ENCODE measurements at regions not wholly inside any gene's neighbourhood (a gene's known extent, or its start where the extent isn't known, plus 50 kb on each side); places are given as distances from the start of the nearest gene placed in this dataset.

GRCh38 chr16:74183601-74184360, 112.8 kb upstream of the PSMD7 start:
- no peaks in the 10 kb centered on the region for H3K4me1 ChIP-seq
- 82 to 90% (median 87%) methylated on average over 4 of the region's 4 CpGs for WGBS, 5 donors
- H3K36me3 ChIP-seq = no peaks in the 10 kb centered on the region
- H3K27me3 ChIP-seq (replicated peaks in 1 of 7) = no peaks in the 10 kb centered on the region
- peaks cover 0 to 37% (median 21%) of the 10 kb centered on the region in 8 donors for H3K9me3 ChIP-seq
- intact Hi-C loops (cut with DNase I; ENCODE audit: low total_unique reads) = no loop called here
- DNase-seq = no peak
- TF ChIP-seq POLR2AphosphoS5 (IDR thresholded peaks at IDR 0.05) = no peak
- TF ChIP-seq, protein P1, sequence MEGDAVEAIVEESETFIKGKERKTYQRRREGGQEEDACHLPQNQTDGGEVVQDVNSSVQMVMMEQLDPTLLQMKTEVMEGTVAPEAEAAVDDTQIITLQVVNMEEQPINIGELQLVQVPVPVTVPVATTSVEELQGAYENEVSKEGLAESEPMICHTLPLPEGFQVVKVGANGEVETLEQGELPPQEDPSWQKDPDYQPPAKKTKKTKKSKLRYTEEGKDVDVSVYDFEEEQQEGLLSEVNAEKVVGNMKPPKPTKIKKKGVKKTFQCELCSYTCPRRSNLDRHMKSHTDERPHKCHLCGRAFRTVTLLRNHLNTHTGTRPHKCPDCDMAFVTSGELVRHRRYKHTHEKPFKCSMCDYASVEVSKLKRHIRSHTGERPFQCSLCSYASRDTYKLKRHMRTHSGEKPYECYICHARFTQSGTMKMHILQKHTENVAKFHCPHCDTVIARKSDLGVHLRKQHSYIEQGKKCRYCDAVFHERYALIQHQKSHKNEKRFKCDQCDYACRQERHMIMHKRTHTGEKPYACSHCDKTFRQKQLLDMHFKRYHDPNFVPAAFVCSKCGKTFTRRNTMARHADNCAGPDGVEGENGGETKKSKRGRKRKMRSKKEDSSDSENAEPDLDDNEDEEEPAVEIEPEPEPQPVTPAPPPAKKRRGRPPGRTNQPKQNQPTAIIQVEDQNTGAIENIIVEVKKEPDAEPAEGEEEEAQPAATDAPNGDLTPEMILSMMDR (IDR thresholded peaks at IDR 0.05 in 8 of 11, conservative IDR thresholded peaks at IDR 0.05 in 3 of 11) = no peak
- TF ChIP-seq POLR2A (IDR thresholded peaks at IDR 0.05) = no peak
- H3K27ac ChIP-seq = no peak overlapping the region
- H3K4me3 ChIP-seq = no peak overlapping the region

- no peak for TF ChIP-seq POLR2AphosphoS5 (IDR thresholded peaks at IDR 0.05)
- WGBS, 5 donors = 28 to 55% (median 46%) methylated on average over 8 of the region's 8 CpGs
- intact Hi-C loops (cut with DNase I; ENCODE audit: low total_unique reads) = no loop called here
Observed at GRCh38 chr16:74169687-74170376, 126.8 kb upstream of the PSMD7 start.

GRCh38 chr16:74169066-74169465, 127.5 kb upstream of the PSMD7 start:
- no peaks in the 10 kb centered on the region for H3K4me1 ChIP-seq
- H3K27me3 ChIP-seq (replicated peaks in 1 of 7) = no peaks in the 10 kb centered on the region
- no peak for DNase-seq
- no peak overlapping the region for H3K4me3 ChIP-seq
- H3K27ac ChIP-seq = no peak overlapping the region
- intact Hi-C loops (cut with DNase I; ENCODE audit: low total_unique reads) = no loop called here
- 85 to 91% (median 87%) methylated on average over 3 of the region's 3 CpGs for whole genome bisulfite sequencing, 5 donors
- H3K36me3 ChIP-seq = no peaks in the 10 kb centered on the region
- TF ChIP-seq POLR2A (IDR thresholded peaks at IDR 0.05) (no peak), POLR2AphosphoS5 (IDR thresholded peaks at IDR 0.05) (no peak)
- TF ChIP-seq, protein P1 (IDR thresholded peaks at IDR 0.05 in 8 of 11, conservative IDR thresholded peaks at IDR 0.05 in 3 of 11) = no peak
- H3K9me3 ChIP-seq = peaks cover 0 to 5% (median 0%) of the 10 kb centered on the region in 8 donors

More at GRCh38 chr16:74169687-74170376, 126.8 kb upstream of the PSMD7 start:
- Histone ChIP-seq H3K4me3 (peak overlapping the region in 1 of 8 donors; percentile 34), H3K9me3 (no peaks in the 10 kb centered on the region), H3K27me3 (replicated peaks in 1 of 7) (no peaks in the 10 kb centered on the region), H3K36me3 (no peaks in the 10 kb centered on the region), H3K27ac (no peak overlapping the region), H3K4me1 (no peaks in the 10 kb centered on the region)
- no peak for DNase-seq

- no peaks in the 10 kb centered on the region for H3K27me3 ChIP-seq (replicated peaks in 1 of 7)
- intact Hi-C loops (cut with DNase I; ENCODE audit: low total_unique reads) = no loop called here
- no peak overlapping the region for H3K4me3 ChIP-seq
- H3K36me3 ChIP-seq = no peaks in the 10 kb centered on the region
- no peak for DNase-seq
- TF ChIP-seq POLR2A (IDR thresholded peaks at IDR 0.05) (no peak), POLR2AphosphoS5 (IDR thresholded peaks at IDR 0.05) (no peak)
- TF ChIP-seq, protein P1 (IDR thresholded peaks at IDR 0.05 in 8 of 11, conservative IDR thresholded peaks at IDR 0.05 in 3 of 11) = no peak
- no peak overlapping the region for H3K27ac ChIP-seq
- no peaks in the 10 kb centered on the region for H3K4me1 ChIP-seq
- peaks cover 0 to 5% (median 0%) of the 10 kb centered on the region in 8 donors for H3K9me3 ChIP-seq
- WGBS, 5 donors = 79 to 95% (median 91%) methylated on average over 1 of the region's 1 CpG
Observed at GRCh38 chr16:74168445-74168844, 128.2 kb upstream of the PSMD7 start.

Data from spleen (tissue), 11 donors.